GM23248 (cell line): ENCODE measurements at regions not wholly inside any gene's neighbourhood (a gene's known extent, or its start where the extent isn't known, plus 50 kb on each side); places are given as distances from the start of the nearest gene placed in this dataset.

Experiments
- EZH2 ChIP-seq: fragments of 200-600 bp; sonication (generic); IDR thresholded peaks from 2 replicates; pipeline ENCODE4 v1.6.1; 2018; ENCODE audit warnings: antibody characterized with exemption, mild to moderate bottlenecking; ENCODE audit not compliant: insufficient read depth, poor library complexity, severe bottlenecking
- EZH2phosphoT487 ChIP-seq: fragments of 200-600 bp; sonication (generic); IDR thresholded peaks from 2 replicates; pipeline ENCODE4 v1.6.1; 2018; ENCODE audit warnings: antibody characterized with exemption, moderate library complexity, mild to moderate bottlenecking, low read depth; ENCODE audit not compliant: insufficient read depth

- TF ChIP-seq EZH2 (no peak), EZH2phosphoT487 (no peak)
Measured at GRCh38 chr5:4921929-4922328, 218.2 kb upstream of the ADAMTS16 start.
